ENCODE measurements at regions not wholly inside any gene's neighbourhood (a gene's known extent, or its start where the extent isn't known, plus 50 kb on each side); places are given as distances from the start of the nearest gene placed in this dataset.

- no peak overlapping the region for H3K9ac ChIP-seq (ENCODE audit: low read length)
- no peaks in the 10 kb centered on the region for H3K9me3 ChIP-seq (ENCODE audit: insufficient read depth, low read depth, low read length)
- no peak for TF ChIP-seq CTCF (IDR thresholded peaks at IDR 0.05; ENCODE audit: insufficient read depth, low read depth, low read length)
- TF ChIP-seq EZH2 (IDR thresholded peaks at IDR 0.05; ENCODE audit: insufficient read depth, low read length), result no peak
- FAIRE-seq (no peak), DNase-seq (ENCODE audit: low read depth) (no peak)
- no peak overlapping the region for H3K4me3 ChIP-seq (ENCODE audit: insufficient read depth, low read depth, low read length)
- H3K4me2 ChIP-seq (ENCODE audit: low read length), result no peak overlapping the region
- H3K4me1 ChIP-seq (ENCODE audit: insufficient read depth, low read length), result no peaks in the 10 kb centered on the region
- Mint-ChIP-seq H3K4me3 (ENCODE audit: unreplicated experiment) (no peak overlapping the region), H3K4me1 (ENCODE audit: low read depth, unreplicated experiment) (peaks cover 11% of the 10 kb centered on the region), H3K9me3 (ENCODE audit: unreplicated experiment) (peaks cover 4% of the 10 kb centered on the region), H3K36me3 (ENCODE audit: low read depth, unreplicated experiment) (no peaks in the 10 kb centered on the region), H3K27me3 (ENCODE audit: low read depth, unreplicated experiment) (no peaks in the 10 kb centered on the region), H3K27ac (ENCODE audit: unreplicated experiment) (no peak overlapping the region)
- H3K79me2 ChIP-seq (ENCODE audit: insufficient read depth, low read length), result no peaks in the 10 kb centered on the region
- H3K27ac ChIP-seq (ENCODE audit: low read depth, low read length), result no peak overlapping the region
- no peaks in the 10 kb centered on the region for H4K20me1 ChIP-seq (ENCODE audit: insufficient read depth, low read length)
- no peak overlapping the region for H2AFZ ChIP-seq (ENCODE audit: low read depth, low read length)
- H3K36me3 ChIP-seq (ENCODE audit: insufficient read depth, low read length), result no peaks in the 10 kb centered on the region
- no peaks in the 10 kb centered on the region for H3K27me3 ChIP-seq (ENCODE audit: insufficient read depth, low read length)
These were observed 253.8 kb upstream of the CITED2 start for GRCh38 chr6:139628270-139628669.

- no peaks in the 10 kb centered on the region for H3K4me1 ChIP-seq (ENCODE audit: insufficient read depth, low read length)
- Mint-ChIP-seq H3K4me3 (ENCODE audit: unreplicated experiment) (no peak overlapping the region), H3K27me3 (ENCODE audit: low read depth, unreplicated experiment) (no peaks in the 10 kb centered on the region), H3K27ac (ENCODE audit: unreplicated experiment) (no peak overlapping the region), H3K36me3 (ENCODE audit: low read depth, unreplicated experiment) (no peaks in the 10 kb centered on the region), H3K4me1 (ENCODE audit: low read depth, unreplicated experiment) (peaks cover 13% of the 10 kb centered on the region), H3K9me3 (ENCODE audit: unreplicated experiment) (peaks cover 4% of the 10 kb centered on the region)
- H3K4me2 ChIP-seq (ENCODE audit: low read length), result no peak overlapping the region
- no peaks in the 10 kb centered on the region for H3K9me3 ChIP-seq (ENCODE audit: insufficient read depth, low read depth, low read length)
- no peak overlapping the region for H3K9ac ChIP-seq (ENCODE audit: low read length)
- TF ChIP-seq CTCF (IDR thresholded peaks at IDR 0.05; ENCODE audit: insufficient read depth, low read depth, low read length) (no peak), EZH2 (IDR thresholded peaks at IDR 0.05; ENCODE audit: insufficient read depth, low read length) (no peak)
- FAIRE-seq (no peak), DNase-seq (ENCODE audit: low read depth) (no peak)
- no peak overlapping the region for H3K27ac ChIP-seq (ENCODE audit: low read depth, low read length)
- H3K4me3 ChIP-seq (ENCODE audit: insufficient read depth, low read depth, low read length), result no peak overlapping the region
- no peaks in the 10 kb centered on the region for H3K27me3 ChIP-seq (ENCODE audit: insufficient read depth, low read length)
- H4K20me1 ChIP-seq (ENCODE audit: insufficient read depth, low read length), result no peaks in the 10 kb centered on the region
- no peaks in the 10 kb centered on the region for H3K79me2 ChIP-seq (ENCODE audit: insufficient read depth, low read length)
- no peak overlapping the region for H2AFZ ChIP-seq (ENCODE audit: low read depth, low read length)
- H3K36me3 ChIP-seq (ENCODE audit: insufficient read depth, low read length), result no peaks in the 10 kb centered on the region
These were observed 252.6 kb upstream of the CITED2 start for GRCh38 chr6:139627091-139627490.

- no peaks in the 10 kb centered on the region for H3K36me3 Mint-ChIP-seq (ENCODE audit: low read depth, unreplicated experiment)
- no peaks in the 10 kb centered on the region for H3K9me3 ChIP-seq (ENCODE audit: insufficient read depth, low read depth, low read length)
- H3K27me3 ChIP-seq (ENCODE audit: insufficient read depth, low read length), result no peaks in the 10 kb centered on the region
- H3K27me3 Mint-ChIP-seq (ENCODE audit: low read depth, unreplicated experiment), result no peaks in the 10 kb centered on the region
- DNase-seq (ENCODE audit: low read depth) (no peak), FAIRE-seq (no peak)
- no peak overlapping the region for H2AFZ ChIP-seq (ENCODE audit: low read depth, low read length)
- H3K27ac ChIP-seq (ENCODE audit: low read depth, low read length), result no peak overlapping the region
- H3K79me2 ChIP-seq (ENCODE audit: insufficient read depth, low read length), result no peaks in the 10 kb centered on the region
- no peak overlapping the region for H3K27ac Mint-ChIP-seq (ENCODE audit: unreplicated experiment)
- H3K4me1 ChIP-seq (ENCODE audit: insufficient read depth, low read length), result no peaks in the 10 kb centered on the region
- TF ChIP-seq EZH2 (IDR thresholded peaks at IDR 0.05; ENCODE audit: insufficient read depth, low read length) (no peak), CTCF (IDR thresholded peaks at IDR 0.05; ENCODE audit: insufficient read depth, low read depth, low read length) (no peak)
- H3K9me3 Mint-ChIP-seq (ENCODE audit: unreplicated experiment), result peaks cover 4% of the 10 kb centered on the region
- no peak overlapping the region for H3K4me2 ChIP-seq (ENCODE audit: low read length)
- H4K20me1 ChIP-seq (ENCODE audit: insufficient read depth, low read length), result no peaks in the 10 kb centered on the region
- H3K4me3 Mint-ChIP-seq (ENCODE audit: unreplicated experiment), result no peak overlapping the region
- H3K4me3 ChIP-seq (ENCODE audit: insufficient read depth, low read depth, low read length), result no peak overlapping the region
- no peak overlapping the region for H3K9ac ChIP-seq (ENCODE audit: low read length)
- H3K4me1 Mint-ChIP-seq (ENCODE audit: low read depth, unreplicated experiment), result peaks cover 13% of the 10 kb centered on the region
- H3K36me3 ChIP-seq (ENCODE audit: insufficient read depth, low read length), result no peaks in the 10 kb centered on the region
These were observed 251.8 kb upstream of the CITED2 start for GRCh38 chr6:139625998-139626975.
